ENCODE measurements at regions not wholly inside any gene's neighbourhood (a gene's known extent, or its start where the extent isn't known, plus 50 kb on each side); places are given as distances from the start of the nearest gene placed in this dataset.

DNA sequence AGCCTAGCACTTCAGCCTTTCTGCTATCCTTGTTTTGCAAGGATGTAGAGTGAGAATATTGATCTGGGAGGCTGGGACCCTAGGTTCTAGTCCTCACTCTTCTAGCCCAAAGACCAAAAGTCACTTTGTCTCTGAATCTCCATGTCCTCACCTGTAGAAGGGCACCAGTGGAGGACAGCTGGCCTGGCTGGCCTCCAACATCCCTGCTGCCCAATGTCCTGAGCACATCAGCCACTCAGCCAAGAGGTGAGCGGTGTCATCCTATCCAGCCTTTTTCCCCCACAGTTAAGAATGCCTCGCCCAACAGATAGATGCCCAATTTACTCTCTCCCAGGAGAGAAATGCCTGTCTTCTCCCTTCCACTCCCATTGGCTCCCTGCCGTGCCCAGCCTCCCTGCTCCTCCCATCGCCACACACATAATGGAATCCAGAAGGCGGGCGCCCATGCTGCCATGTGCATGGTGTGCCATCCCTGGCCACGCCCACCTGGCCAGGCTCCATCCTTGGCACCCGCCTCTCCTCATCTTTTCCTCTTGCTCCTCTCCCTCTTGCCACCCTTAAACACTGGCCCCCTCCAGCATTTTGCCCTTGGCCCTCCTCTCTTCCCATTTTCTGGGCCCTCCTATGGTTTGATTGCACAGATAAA, 157.3 kb upstream of the SDK2 start:
- intact Hi-C loops (cut with DNase I; ENCODE audit: low total_unique reads), result no loop called here
- H3K27me3 ChIP-seq, result no peaks in the 10 kb centered on the region
- H3K36me3 ChIP-seq (ENCODE audit: low read depth, missing control alignments), result no peaks in the 10 kb centered on the region
- no peaks in the 10 kb centered on the region for H3K9me3 ChIP-seq
- H3K27ac ChIP-seq, result no peak overlapping the region
- DNase-seq, result no peak
- 88 to 94% methylated on average over 8 of the region's 8 CpGs for WGBS, 2 donors
- no peak overlapping the region for H3K4me3 ChIP-seq
- H3K4me1 ChIP-seq, result no peaks in the 10 kb centered on the region
- TF ChIP-seq POLR2A (IDR thresholded peaks at IDR 0.05) (no peak), CTCF (IDR thresholded peaks at IDR 0.05) (no peak)

DNA sequence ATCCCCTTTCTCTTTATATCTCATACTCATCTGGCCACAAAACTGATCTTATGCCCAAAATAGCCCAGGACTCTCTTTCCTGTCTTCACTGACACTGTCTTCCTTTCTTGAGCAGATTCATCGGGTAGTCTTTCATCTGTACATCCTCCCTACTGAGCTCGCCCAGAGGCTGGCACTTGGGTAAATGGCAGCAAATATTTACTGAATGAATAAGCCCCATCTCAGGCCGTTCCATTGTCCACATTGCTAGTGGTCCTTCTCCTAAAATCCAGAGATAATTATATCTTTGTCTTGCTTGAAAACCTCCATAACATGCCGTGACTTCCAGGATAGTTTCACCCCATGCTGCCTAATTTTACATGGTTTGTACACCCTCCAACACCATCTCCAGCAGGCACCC, 158.1 kb upstream of the SDK2 start:
- no peak for TF ChIP-seq CTCF (IDR thresholded peaks at IDR 0.05)
- TF ChIP-seq POLR2A (IDR thresholded peaks at IDR 0.05), result no peak
- 91 to 94% methylated on average over 4 of the region's 4 CpGs for WGBS, 2 donors
- Histone ChIP-seq H3K27me3 (no peaks in the 10 kb centered on the region), H3K27ac (no peak overlapping the region), H3K36me3 (ENCODE audit: low read depth, missing control alignments) (no peaks in the 10 kb centered on the region), H3K4me3 (no peak overlapping the region), H3K4me1 (no peaks in the 10 kb centered on the region), H3K9me3 (no peaks in the 10 kb centered on the region)
- intact Hi-C loops (cut with DNase I; ENCODE audit: low total_unique reads), result no loop called here
- DNase-seq, result no peak

- H3K27me3 ChIP-seq, result no peaks in the 10 kb centered on the region
- H3K9me3 ChIP-seq, result no peaks in the 10 kb centered on the region
- no peak overlapping the region for H3K27ac ChIP-seq
- H3K4me3 ChIP-seq, result no peak overlapping the region
- intact Hi-C loops (cut with DNase I; ENCODE audit: low total_unique reads), result no loop called here
- no peak for DNase-seq
- H3K4me1 ChIP-seq, result no peaks in the 10 kb centered on the region
- no peaks in the 10 kb centered on the region for H3K36me3 ChIP-seq (ENCODE audit: low read depth, missing control alignments)
- WGBS, 2 donors, result 93 to 100% methylated on average over 1 of the region's 1 CpG
- TF ChIP-seq POLR2A (IDR thresholded peaks at IDR 0.05) (no peak), CTCF (IDR thresholded peaks at IDR 0.05) (no peak)
These were observed 158.6 kb upstream of the SDK2 start for GRCh38 chr17:73802871-73803270.

DNA sequence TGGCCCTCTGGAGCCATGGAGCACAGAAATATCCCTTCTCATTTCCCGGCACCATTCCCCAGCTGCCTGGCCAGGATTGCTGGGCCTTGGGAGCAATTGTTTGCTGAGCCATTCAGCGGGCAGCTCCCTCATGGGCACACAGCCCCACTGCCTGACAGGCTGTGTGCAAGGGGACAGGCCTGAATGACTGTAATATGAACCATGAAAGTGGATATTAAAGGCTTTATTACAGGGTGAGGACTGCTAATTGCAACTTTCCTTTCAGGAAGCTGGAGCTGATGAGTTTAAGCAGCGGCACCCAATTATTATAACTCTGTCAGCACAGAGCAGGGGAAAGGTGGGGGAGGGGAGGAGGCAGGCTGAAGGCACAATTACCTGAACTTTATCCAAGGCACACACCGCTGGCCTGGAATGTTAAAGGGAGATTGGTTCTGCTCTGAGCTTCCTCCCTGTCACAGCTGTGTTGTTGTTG, 159.8 kb upstream of the SDK2 start:
- no peak for DNase-seq
- Histone ChIP-seq H3K36me3 (ENCODE audit: low read depth, missing control alignments) (no peaks in the 10 kb centered on the region), H3K9me3 (no peaks in the 10 kb centered on the region), H3K4me3 (no peak overlapping the region), H3K27me3 (no peaks in the 10 kb centered on the region), H3K4me1 (no peaks in the 10 kb centered on the region), H3K27ac (no peak overlapping the region)
- no peak for TF ChIP-seq POLR2A (IDR thresholded peaks at IDR 0.05)
- no peak for TF ChIP-seq CTCF (IDR thresholded peaks at IDR 0.05)
- intact Hi-C loops (cut with DNase I; ENCODE audit: low total_unique reads), result no loop called here
- 70 to 81% methylated on average over 4 of the region's 4 CpGs for WGBS, 2 donors

- H3K9me3 ChIP-seq, result no peaks in the 10 kb centered on the region
- intact Hi-C loops (cut with DNase I; ENCODE audit: low total_unique reads), result no loop called here
- WGBS, 2 donors, result 100% methylated on average over 1 of the region's 1 CpG
- H3K27me3 ChIP-seq, result no peaks in the 10 kb centered on the region
- TF ChIP-seq POLR2A (IDR thresholded peaks at IDR 0.05), result no peak
- no peak for TF ChIP-seq CTCF (IDR thresholded peaks at IDR 0.05)
- no peak overlapping the region for H3K4me3 ChIP-seq
- DNase-seq, result no peak
- H3K4me1 ChIP-seq, result no peaks in the 10 kb centered on the region
- no peak overlapping the region for H3K27ac ChIP-seq
- no peaks in the 10 kb centered on the region for H3K36me3 ChIP-seq (ENCODE audit: low read depth, missing control alignments)
These were observed 162.5 kb upstream of the SDK2 start for GRCh38 chr17:73806768-73807167.

Measured in testis (tissue), 2 donors.